ENCODE measurements at regions not wholly inside any gene's neighbourhood (a gene's known extent, or its start where the extent isn't known, plus 50 kb on each side); places are given as distances from the start of the nearest gene placed in this dataset.
A peak's percentile ranks its signal among the peaks of the same experiment; 100 is the strongest.
"Not testable (repeated sequence)": the region's sequence is repeated elsewhere in the genome, so short reads cannot be mapped to it uniquely, and the experiment has no call there.

- H3K4me3 ChIP-seq (ENCODE audit: low read depth, low read length), result no peak overlapping the region
- no peak for DNase-seq (ENCODE audit: low read depth)
- TF ChIP-seq CTCF (IDR thresholded peaks at IDR 0.05; ENCODE audit: low read depth, low read length, missing control alignments), result no peak
- in situ Hi-C loops (cut with HindIII; ENCODE audit: low sequenced_read_pairs), result no loop called here
These were observed 104.3 kb upstream of the ARRDC3 start for GRCh38 chr5:91487420-91487819.

- TF ChIP-seq CTCF (IDR thresholded peaks at IDR 0.05; ENCODE audit: low read depth, low read length, missing control alignments), result no peak
- DNase-seq (ENCODE audit: low read depth), result no peak
- in situ Hi-C loops (cut with HindIII; ENCODE audit: low sequenced_read_pairs), result no loop called here
- H3K4me3 ChIP-seq (ENCODE audit: low read depth, low read length), result no peak overlapping the region
These were observed 103.5 kb upstream of the ARRDC3 start for GRCh38 chr5:91486638-91487037.

GRCh38 chr5:91484662-91485061, 101.5 kb upstream of the ARRDC3 start:
- no peak for DNase-seq (ENCODE audit: low read depth)
- no peak overlapping the region for H3K4me3 ChIP-seq (ENCODE audit: low read depth, low read length)
- no peak for TF ChIP-seq CTCF (IDR thresholded peaks at IDR 0.05; ENCODE audit: low read depth, low read length, missing control alignments)
- in situ Hi-C loops (cut with HindIII; ENCODE audit: low sequenced_read_pairs), result no loop called here

- DNase-seq (ENCODE audit: low read depth); H3K4me3 ChIP-seq (ENCODE audit: low read depth, low read length); in situ Hi-C loops (cut with HindIII; ENCODE audit: low sequenced_read_pairs): not testable (repeated sequence)
These were observed 96.3 kb upstream of the ARRDC3 start for GRCh38 chr5:91479376-91479775.

GRCh38 chr5:91478096-91478495, 95.0 kb upstream of the ARRDC3 start:
- no peak for DNase-seq (ENCODE audit: low read depth)
- in situ Hi-C loops (cut with HindIII; ENCODE audit: low sequenced_read_pairs), result no loop called here
- no peak for TF ChIP-seq CTCF (IDR thresholded peaks at IDR 0.05; ENCODE audit: low read depth, low read length, missing control alignments)
- no peak overlapping the region for H3K4me3 ChIP-seq (ENCODE audit: low read depth, low read length)

- no peak for TF ChIP-seq CTCF (IDR thresholded peaks at IDR 0.05; ENCODE audit: low read depth, low read length, missing control alignments)
- no peak for DNase-seq (ENCODE audit: low read depth)
- no peak overlapping the region for H3K4me3 ChIP-seq (ENCODE audit: low read depth, low read length)
- in situ Hi-C loops (cut with HindIII; ENCODE audit: low sequenced_read_pairs), result no loop called here
These were observed 94.3 kb upstream of the ARRDC3 start for GRCh38 chr5:91477408-91477807.

- H3K4me3 ChIP-seq (ENCODE audit: low read depth, low read length), result no peak overlapping the region
- DNase-seq (ENCODE audit: low read depth), result peak; percentile 36
- in situ Hi-C loops (cut with HindIII; ENCODE audit: low sequenced_read_pairs), result no loop called here
- no peak for TF ChIP-seq CTCF (IDR thresholded peaks at IDR 0.05; ENCODE audit: low read depth, low read length, missing control alignments)
These were observed 91.1 kb upstream of the ARRDC3 start for GRCh38 chr5:91474201-91474600.

Measured in astrocyte of the cerebellum (primary cell).